SK-N-MC (cell line): ENCODE measurements at regions not wholly inside any gene's neighbourhood (a gene's known extent, or its start where the extent isn't known, plus 50 kb on each side); places are given as distances from the start of the nearest gene placed in this dataset.

Experiments
- DNase-seq: peaks from one replicate; pipeline ENCODE4 v3.0.0-alpha.2; 2011; ENCODE audit warnings: low read depth, low spot score
- H3K27ac ChIP-seq: fragments of 200-600 bp; sonication (generic); 2 replicates; pipeline ENCODE4 v1.5.1; 2016; ENCODE audit warnings: mixed run types
- H3K36me3 ChIP-seq: fragments of 200-600 bp; sonication (generic); 2 replicates; pipeline ENCODE4 v1.6.1; 2017; ENCODE audit warnings: antibody characterized with exemption, low read length, mixed read lengths; ENCODE audit not compliant: insufficient read depth
- H3K4me3 ChIP-seq: fragments of 200-600 bp; sonication (generic); 2 replicates; pipeline ENCODE4 v1.5.1; 2016
- H3K9ac ChIP-seq: fragments of 200-600 bp; sonication (generic); 2 replicates; pipeline ENCODE4 v1.8.0; 2017; ENCODE audit warnings: mixed run types, mixed read lengths; ENCODE audit not compliant: insufficient read length
- H3K9me3 ChIP-seq: fragments of 200-600 bp; sonication (generic); 2 replicates; pipeline ENCODE4 v1.6.1; 2017; ENCODE audit warnings: low read depth, mild to moderate bottlenecking, antibody characterized with exemption, low read length, moderate library complexity, mixed read lengths
- EZH2 ChIP-seq: fragments of 200-600 bp; sonication (generic); IDR thresholded peaks from one replicate; pipeline ENCODE4 v1.6.1; 2017; ENCODE audit warnings: antibody characterized with exemption
- FOXP2 ChIP-seq: optimal IDR thresholded peaks from 2 replicates; pipeline ENCODE3; 2011; ENCODE audit warnings: mild to moderate bottlenecking, moderate library complexity; ENCODE audit not compliant: insufficient read depth; ENCODE audit errors: extremely low read length, control extremely low read depth
- POLR2AphosphoS5 ChIP-seq: IDR thresholded peaks from 2 replicates; pipeline ENCODE4 v1.6.1; 2012; ENCODE audit warnings: mild to moderate bottlenecking, low read depth, low read length, borderline replicate concordance

DNA sequence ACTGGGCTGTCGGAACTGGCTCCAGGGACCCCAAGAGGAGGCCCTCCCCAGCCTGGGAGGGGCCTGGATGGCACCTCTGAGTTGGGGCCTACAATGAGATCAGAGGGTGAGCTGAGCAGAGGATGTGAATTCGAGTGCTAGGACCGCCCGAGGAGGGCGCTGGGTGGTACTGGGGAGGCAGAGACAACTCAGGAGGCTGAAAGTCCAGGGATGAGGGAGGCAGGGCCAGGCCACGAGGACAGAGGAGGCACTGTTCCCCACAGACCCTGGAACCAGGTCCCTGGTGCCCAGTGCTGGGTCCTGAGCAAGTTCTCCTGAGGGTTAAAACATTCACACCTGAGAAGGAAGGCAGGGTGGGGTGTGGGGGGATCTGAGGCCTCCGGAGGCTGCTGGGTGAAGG lies 218.0 kb downstream of the CTTN start:
- TF ChIP-seq EZH2 (no peak), POLR2AphosphoS5 (no peak), FOXP2 (no peak)
- no peaks in the 10 kb centered on the region for H3K9me3 ChIP-seq

DNA sequence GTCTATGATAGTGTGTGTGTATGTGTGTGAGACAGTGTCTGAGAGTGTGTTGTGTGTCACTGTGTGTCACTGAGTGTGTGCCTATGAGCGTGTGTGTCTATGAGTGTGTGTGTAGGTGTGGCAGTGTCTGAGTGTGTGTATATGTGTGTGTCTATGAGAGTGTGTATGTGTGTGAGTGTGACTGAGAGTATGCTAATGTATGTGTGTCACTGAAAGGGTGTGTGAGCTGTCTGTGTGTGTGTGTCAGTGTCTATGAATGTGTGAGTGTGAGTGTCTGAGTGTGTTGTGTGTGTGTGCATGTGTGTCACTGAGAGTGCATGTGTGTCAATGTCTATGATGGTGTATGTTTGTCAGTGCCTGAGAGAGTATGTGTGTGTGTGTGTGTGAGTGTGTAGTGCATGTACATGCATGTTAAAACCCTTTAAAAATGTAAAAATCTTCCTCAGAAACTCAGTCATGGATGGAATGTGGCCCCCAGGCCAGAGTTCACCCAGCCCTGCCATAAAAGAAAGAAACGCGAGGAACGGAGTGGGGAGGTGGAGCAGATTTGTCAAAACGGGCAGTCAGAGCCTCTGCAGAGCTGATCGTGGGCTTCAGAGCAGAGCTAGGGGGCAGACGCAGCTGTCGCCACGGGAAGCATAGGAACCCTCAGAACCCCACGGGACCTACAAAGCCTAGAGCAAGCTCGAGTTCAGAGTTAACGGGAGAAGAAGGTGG lies 218.8 kb downstream of the CTTN start:
- no peaks in the 10 kb centered on the region for H3K36me3 ChIP-seq
- H3K9me3 ChIP-seq: no peaks in the 10 kb centered on the region
- no peak overlapping the region for H3K4me3 ChIP-seq
- DNase-seq: no peak
- no peak overlapping the region for H3K9ac ChIP-seq
- H3K27ac ChIP-seq: no peak overlapping the region
- no peak for TF ChIP-seq EZH2
- no peak for TF ChIP-seq FOXP2
- no peak for TF ChIP-seq POLR2AphosphoS5

More for the DNA sequence above, 218.0 kb downstream of the CTTN start:
- no peak overlapping the region for H3K4me3 ChIP-seq
- no peaks in the 10 kb centered on the region for H3K36me3 ChIP-seq
- H3K27ac ChIP-seq: no peak overlapping the region
- DNase-seq: no peak
- H3K9ac ChIP-seq: no peak overlapping the region

DNA sequence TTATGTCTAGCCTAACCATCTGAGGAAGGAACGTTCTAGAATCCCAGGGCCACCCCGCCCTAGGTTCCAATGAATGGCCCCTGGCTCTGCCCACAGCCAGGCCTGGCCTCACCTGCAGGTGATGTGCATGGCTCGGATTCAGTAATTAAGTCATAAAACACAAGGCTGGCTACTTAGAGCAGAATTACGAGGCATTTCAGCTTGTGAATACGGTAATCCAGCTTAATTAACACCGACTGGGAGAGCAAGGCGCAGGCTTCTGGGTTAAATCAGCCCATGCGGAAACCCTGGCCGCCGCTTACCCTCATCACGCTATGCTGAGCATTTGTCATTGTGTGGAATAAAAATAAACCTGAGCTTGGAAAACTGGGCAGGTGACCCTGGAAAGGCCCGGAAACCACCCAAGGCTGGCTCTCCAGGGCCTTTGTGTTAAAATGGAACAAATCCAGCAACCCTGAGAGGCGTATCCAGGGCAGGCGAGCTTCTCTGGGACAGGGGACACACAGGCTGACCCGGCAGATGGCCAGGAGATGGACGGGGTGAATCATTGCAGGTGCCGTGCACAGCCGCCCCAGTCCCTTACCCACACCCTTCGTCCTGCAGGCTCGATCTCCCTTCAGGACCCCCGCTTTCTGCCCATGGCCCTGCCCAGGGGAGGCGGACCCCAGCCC lies 220.2 kb downstream of the CTTN start:
- H3K4me3 ChIP-seq: no peak overlapping the region
- H3K27ac ChIP-seq: no peak overlapping the region
- no peak overlapping the region for H3K9ac ChIP-seq
- H3K9me3 ChIP-seq: no peaks in the 10 kb centered on the region
- TF ChIP-seq FOXP2 (no peak), EZH2 (no peak), POLR2AphosphoS5 (no peak)
- no peaks in the 10 kb centered on the region for H3K36me3 ChIP-seq
- no peak for DNase-seq

DNA sequence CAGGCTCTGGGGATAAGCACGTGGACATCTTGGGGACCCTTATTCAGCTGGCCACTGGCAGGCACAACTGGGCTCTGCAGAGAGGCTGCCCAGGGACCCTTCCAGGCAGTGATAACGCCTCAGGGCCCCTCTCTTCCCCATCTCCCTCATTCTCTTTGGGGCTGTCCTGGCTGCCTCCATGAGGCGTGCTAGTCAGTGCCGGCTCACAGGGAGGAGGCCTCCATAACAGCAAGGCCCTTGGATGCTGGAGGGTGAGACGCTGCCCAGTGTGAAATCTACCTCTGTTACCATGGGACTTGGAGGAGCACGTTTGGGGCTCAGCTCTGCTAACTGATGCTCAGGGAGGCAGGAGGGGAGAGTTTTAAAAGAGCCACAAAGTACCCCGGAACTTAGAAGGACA lies 221.3 kb downstream of the CTTN start:
- no peak for DNase-seq
- no peak overlapping the region for H3K9ac ChIP-seq
- no peaks in the 10 kb centered on the region for H3K9me3 ChIP-seq
- H3K36me3 ChIP-seq: no peaks in the 10 kb centered on the region
- no peak overlapping the region for H3K4me3 ChIP-seq
- no peak overlapping the region for H3K27ac ChIP-seq
- no peak for TF ChIP-seq FOXP2
- no peak for TF ChIP-seq POLR2AphosphoS5
- no peak for TF ChIP-seq EZH2

DNA sequence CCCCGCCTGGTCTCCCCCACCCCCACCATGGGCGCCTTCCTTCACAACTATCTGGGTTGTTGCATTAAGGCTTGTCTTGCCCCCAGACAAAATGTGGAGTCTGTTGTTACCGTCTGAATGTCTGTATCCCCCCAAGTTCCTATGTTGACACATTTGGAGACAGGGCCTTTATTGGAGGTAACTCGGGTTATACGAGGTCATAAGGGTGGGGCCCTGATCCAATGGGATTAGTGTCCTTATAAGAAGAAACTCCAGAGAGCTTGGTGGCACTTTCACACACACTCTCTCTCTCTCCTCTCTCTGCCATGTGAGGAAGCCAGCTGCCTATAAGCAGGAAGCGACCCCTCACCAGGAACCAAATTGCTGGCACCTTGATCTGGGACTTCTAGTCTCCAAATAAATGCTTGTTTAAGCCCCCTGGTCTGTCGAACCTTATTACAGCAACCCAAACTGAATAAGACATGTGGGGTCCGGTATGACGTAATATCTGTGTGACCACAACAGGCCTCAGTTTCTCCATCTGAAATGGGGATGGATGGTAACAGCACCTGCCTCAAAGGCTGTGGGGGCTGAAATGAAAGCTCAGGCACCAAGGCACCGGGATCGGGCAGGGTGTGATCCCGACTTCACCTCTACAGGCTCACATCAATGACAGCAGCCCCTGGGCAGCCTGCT lies 222.3 kb downstream of the CTTN start:
- H3K9ac ChIP-seq: no peak overlapping the region
- TF ChIP-seq EZH2 (no peak), FOXP2 (no peak), POLR2AphosphoS5 (no peak)
- no peak overlapping the region for H3K4me3 ChIP-seq
- no peak for DNase-seq
- H3K36me3 ChIP-seq: no peaks in the 10 kb centered on the region
- H3K9me3 ChIP-seq: no peaks in the 10 kb centered on the region
- H3K27ac ChIP-seq: no peak overlapping the region

DNA sequence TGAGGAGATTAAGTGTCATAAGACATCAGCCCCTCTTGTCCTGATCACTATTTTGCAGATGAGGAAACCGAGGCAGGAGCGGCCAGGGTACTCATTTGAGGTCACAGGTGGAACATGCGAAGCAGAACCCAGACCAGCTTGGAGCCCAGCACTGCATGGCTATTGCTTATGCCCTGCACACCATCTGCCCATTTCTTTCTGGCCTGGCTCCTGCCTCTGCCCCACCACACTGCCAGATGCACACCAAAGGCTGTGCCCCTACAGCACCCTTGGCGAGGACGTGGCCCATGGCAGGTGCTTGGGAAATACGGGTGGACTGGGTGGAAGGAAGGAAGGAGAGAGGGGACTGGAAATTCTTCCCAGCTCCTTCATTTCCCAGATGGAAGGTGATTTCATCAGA lies 222.9 kb downstream of the CTTN start:
- Histone ChIP-seq H3K36me3 (no peaks in the 10 kb centered on the region), H3K4me3 (no peak overlapping the region), H3K9ac (no peak overlapping the region), H3K9me3 (no peaks in the 10 kb centered on the region), H3K27ac (no peak overlapping the region)
- TF ChIP-seq FOXP2 (no peak), EZH2 (no peak), POLR2AphosphoS5 (no peak)
- DNase-seq: no peak

DNA sequence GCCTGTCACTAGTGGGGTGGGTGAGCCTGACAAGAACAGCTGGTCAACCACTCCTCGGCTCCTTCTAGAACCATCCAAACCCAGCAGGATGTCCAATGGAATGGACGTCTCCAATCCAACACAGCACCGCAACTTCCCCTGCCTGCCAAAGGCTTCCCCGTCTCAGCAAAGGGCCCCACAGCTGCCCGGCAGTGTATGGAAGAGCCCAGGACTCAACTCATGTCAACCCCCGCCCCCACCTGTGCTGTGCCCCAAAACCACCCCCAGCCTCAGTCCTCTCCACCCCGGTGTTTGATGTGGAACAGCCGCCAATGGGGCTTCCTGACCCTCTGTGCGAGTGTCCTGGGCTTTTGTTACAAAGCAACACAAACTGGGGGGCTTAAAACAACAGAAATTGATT lies 223.8 kb downstream of the CTTN start:
- H3K4me3 ChIP-seq: no peak overlapping the region
- DNase-seq: no peak
- H3K9ac ChIP-seq: no peak overlapping the region
- H3K9me3 ChIP-seq: no peaks in the 10 kb centered on the region
- H3K36me3 ChIP-seq: no peaks in the 10 kb centered on the region
- no peak for TF ChIP-seq POLR2AphosphoS5
- TF ChIP-seq EZH2: no peak
- no peak for TF ChIP-seq FOXP2
- no peak overlapping the region for H3K27ac ChIP-seq

DNA sequence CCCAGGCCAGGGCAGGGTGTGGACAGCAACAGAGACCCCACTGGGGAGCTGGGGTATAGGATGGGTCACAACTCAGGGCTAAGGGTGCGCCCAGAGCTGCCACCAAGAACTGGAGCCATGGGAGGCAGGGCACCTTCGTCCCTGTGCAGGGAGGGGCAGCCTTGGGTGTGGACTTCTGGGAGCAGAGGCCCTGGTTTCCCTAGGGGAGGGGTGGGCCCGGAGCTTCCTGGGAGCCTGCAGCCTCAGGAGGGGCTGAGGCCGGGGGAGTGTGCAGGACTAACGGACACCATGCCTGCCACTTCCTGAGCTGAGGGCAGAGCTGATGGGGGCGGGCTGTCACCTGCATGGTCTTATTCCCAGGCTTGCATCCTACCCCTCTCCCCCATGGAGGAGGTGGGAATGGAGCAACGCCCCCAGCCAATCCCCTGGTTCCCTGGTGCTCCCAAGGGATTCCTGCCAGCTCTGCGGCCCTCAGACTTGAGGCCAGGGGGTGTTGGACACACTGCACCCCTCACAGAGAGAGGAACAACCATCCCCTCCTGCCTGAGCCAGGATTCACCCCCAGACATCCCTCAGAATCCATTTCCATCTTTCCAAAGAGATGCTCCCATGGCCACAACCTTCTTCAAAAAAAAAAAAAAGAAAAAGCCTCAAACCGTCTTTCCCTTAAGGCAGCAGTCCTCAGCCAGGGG lies 225.7 kb downstream of the CTTN start:
- H3K9ac ChIP-seq: no peak overlapping the region
- H3K9me3 ChIP-seq: no peaks in the 10 kb centered on the region
- no peak for TF ChIP-seq EZH2
- no peak for TF ChIP-seq POLR2AphosphoS5
- no peak for TF ChIP-seq FOXP2
- DNase-seq: no peak
- no peak overlapping the region for H3K27ac ChIP-seq
- no peak overlapping the region for H3K4me3 ChIP-seq
- no peaks in the 10 kb centered on the region for H3K36me3 ChIP-seq

DNA sequence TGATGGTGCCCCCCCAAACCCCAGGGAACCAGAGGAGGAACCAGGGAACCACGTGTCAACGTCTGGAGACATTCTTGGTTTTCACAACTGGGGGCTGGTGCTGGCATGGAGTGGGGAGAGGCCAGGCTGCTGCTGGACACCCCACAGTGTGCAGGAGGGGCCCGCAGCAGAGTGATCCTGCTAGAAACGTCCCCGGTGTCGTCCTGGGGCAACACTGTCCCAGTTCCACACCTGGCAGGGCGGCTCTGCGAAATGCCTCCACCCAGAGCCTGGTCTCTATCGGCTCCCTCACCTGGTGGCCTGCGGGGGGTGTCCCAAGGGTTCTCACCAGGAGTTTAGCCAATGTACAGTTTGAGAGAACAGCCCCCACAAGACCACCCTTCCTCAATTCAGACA lies 226.3 kb downstream of the CTTN start:
- H3K9me3 ChIP-seq: no peaks in the 10 kb centered on the region
- H3K36me3 ChIP-seq: no peaks in the 10 kb centered on the region
- DNase-seq: no peak
- no peak for TF ChIP-seq FOXP2
- no peak for TF ChIP-seq POLR2AphosphoS5
- TF ChIP-seq EZH2: no peak
- no peak overlapping the region for H3K27ac ChIP-seq
- no peak overlapping the region for H3K9ac ChIP-seq
- no peak overlapping the region for H3K4me3 ChIP-seq
